ENCODE measurements at regions not wholly inside any gene's neighbourhood (a gene's known extent, or its start where the extent isn't known, plus 50 kb on each side); places are given as distances from the start of the nearest gene placed in this dataset.

DNA sequence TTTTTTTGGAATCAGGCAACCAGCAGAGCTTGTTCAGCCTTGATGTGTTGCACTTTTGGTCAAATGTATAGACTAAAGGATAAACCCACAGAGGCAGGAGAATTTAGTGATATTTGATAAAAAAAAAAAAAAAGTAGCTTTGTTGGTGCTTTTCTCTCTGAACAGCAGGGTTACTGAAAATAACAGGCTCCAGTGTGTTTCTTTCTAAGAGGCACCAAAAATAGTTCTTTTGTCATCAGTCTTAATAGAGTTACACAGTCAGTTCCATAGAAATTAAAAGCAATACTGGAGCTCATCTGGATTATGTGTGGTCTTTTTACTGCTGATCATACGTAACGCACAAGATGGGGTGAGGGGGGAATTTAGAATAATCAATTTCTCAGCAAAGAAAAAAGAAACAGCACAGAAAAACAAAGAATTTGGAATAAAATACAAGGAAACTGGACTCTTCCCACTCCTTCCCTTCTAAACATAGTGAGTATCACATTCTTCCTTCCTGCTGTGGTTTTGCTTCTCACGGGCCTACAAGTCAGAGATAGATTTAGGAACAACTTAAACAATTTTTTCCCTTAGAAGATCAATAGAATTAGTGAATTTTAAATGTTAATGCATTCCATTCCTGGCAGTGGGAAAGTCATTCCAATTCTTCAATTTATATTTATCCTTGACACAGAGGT is 178.8 kb upstream of the AKR1E2 start:
- no peak for DNase-seq
- H3K27ac ChIP-seq = no peak overlapping the region
- TF ChIP-seq POLR2AphosphoS5 (IDR thresholded peaks at IDR 0.05) = no peak
- TF ChIP-seq, protein P1, sequence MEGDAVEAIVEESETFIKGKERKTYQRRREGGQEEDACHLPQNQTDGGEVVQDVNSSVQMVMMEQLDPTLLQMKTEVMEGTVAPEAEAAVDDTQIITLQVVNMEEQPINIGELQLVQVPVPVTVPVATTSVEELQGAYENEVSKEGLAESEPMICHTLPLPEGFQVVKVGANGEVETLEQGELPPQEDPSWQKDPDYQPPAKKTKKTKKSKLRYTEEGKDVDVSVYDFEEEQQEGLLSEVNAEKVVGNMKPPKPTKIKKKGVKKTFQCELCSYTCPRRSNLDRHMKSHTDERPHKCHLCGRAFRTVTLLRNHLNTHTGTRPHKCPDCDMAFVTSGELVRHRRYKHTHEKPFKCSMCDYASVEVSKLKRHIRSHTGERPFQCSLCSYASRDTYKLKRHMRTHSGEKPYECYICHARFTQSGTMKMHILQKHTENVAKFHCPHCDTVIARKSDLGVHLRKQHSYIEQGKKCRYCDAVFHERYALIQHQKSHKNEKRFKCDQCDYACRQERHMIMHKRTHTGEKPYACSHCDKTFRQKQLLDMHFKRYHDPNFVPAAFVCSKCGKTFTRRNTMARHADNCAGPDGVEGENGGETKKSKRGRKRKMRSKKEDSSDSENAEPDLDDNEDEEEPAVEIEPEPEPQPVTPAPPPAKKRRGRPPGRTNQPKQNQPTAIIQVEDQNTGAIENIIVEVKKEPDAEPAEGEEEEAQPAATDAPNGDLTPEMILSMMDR (IDR thresholded peaks at IDR 0.05 in 8 of 11, conservative IDR thresholded peaks at IDR 0.05 in 3 of 11) = no peak
- H3K9me3 ChIP-seq = no peaks in the 10 kb centered on the region
- no peak overlapping the region for H3K4me3 ChIP-seq
- no peaks in the 10 kb centered on the region for H3K27me3 ChIP-seq (replicated peaks in 1 of 7)
- WGBS, 5 donors = 56 to 66% (median 63%) methylated on average over 3 of the region's 3 CpGs
- H3K36me3 ChIP-seq = no peaks in the 10 kb centered on the region
- intact Hi-C loops (cut with DNase I; ENCODE audit: low total_unique reads) = no loop called here
- H3K4me1 ChIP-seq = peaks cover 0 to 4% (median 0%) of the 10 kb centered on the region in 6 donors

- TF ChIP-seq, protein P1 (IDR thresholded peaks at IDR 0.05 in 8 of 11, conservative IDR thresholded peaks at IDR 0.05 in 3 of 11) = no peak
- TF ChIP-seq POLR2AphosphoS5 (IDR thresholded peaks at IDR 0.05) (no peak), POLR2A (IDR thresholded peaks at IDR 0.05) (no peak)
- no peaks in the 10 kb centered on the region for H3K9me3 ChIP-seq
- intact Hi-C loops (cut with DNase I; ENCODE audit: low total_unique reads) = no loop called here
- WGBS, 5 donors = 53 to 93% (median 68%) methylated on average over 3 of the region's 3 CpGs
- no peaks in the 10 kb centered on the region for H3K4me1 ChIP-seq
- H3K27ac ChIP-seq = no peak overlapping the region
- no peak for DNase-seq
- no peaks in the 10 kb centered on the region for H3K27me3 ChIP-seq (replicated peaks in 1 of 7)
- H3K36me3 ChIP-seq = no peaks in the 10 kb centered on the region
- no peak overlapping the region for H3K4me3 ChIP-seq
Measured at GRCh38 chr10:4646547-4646946, 179.5 kb upstream of the AKR1E2 start.

DNA sequence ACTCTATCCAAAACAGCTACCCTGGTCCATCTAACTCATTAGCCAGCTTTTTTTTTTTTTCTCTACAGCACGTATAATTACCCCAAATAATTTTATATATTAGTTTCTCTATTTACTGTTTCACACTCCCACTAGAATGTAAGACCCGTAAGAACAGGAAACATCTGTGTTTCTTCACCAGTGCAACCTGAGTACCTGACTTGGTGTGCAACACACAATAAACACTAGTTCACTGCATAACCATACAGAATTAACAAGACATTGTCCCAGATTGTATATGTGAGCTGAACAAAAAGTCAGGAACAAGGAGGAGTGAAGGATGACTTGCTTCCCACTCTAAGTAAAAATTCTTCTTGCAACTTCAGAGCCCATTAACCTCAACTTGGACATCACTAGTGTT is 180.2 kb upstream of the AKR1E2 start:
- no peaks in the 10 kb centered on the region for H3K27me3 ChIP-seq (replicated peaks in 1 of 7)
- H3K27ac ChIP-seq = no peak overlapping the region
- H3K4me1 ChIP-seq = no peaks in the 10 kb centered on the region
- H3K36me3 ChIP-seq = no peaks in the 10 kb centered on the region
- no peak overlapping the region for H3K4me3 ChIP-seq
- DNase-seq = no peak
- intact Hi-C loops (cut with DNase I; ENCODE audit: low total_unique reads) = no loop called here
- no peak for TF ChIP-seq POLR2AphosphoS5 (IDR thresholded peaks at IDR 0.05)
- TF ChIP-seq, protein P1 (IDR thresholded peaks at IDR 0.05 in 8 of 11, conservative IDR thresholded peaks at IDR 0.05 in 3 of 11) = no peak
- TF ChIP-seq POLR2A (IDR thresholded peaks at IDR 0.05) = no peak
- 24 to 36% (median 30%) methylated on average over 2 of the region's 2 CpGs for WGBS, 5 donors
- no peaks in the 10 kb centered on the region for H3K9me3 ChIP-seq

DNA sequence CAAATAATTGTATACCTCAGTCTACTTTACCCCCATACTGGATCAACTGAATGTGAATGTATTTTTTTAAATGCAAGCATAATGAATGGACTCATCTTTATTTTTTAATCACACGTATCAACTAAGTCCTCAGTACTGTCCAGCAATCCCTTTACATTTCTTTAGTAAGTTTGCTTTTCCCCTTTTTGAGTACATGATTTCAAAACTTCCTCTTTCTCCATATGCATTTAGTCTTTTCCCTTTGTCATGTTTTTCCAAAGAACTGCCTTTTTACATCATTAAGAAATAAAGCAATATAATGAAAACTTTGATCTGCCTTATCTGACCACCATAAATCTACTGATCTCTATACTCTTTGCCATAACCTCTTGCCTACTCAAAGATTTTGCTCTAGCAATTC is 182.5 kb upstream of the AKR1E2 start:
- H3K4me3 ChIP-seq = no peak overlapping the region
- no peak for TF ChIP-seq POLR2AphosphoS5 (IDR thresholded peaks at IDR 0.05)
- TF ChIP-seq, protein P1 (IDR thresholded peaks at IDR 0.05 in 8 of 11, conservative IDR thresholded peaks at IDR 0.05 in 3 of 11) = no peak
- H3K9me3 ChIP-seq = no peaks in the 10 kb centered on the region
- no peak for DNase-seq
- no peaks in the 10 kb centered on the region for H3K4me1 ChIP-seq
- H3K27ac ChIP-seq = no peak overlapping the region
- no peaks in the 10 kb centered on the region for H3K36me3 ChIP-seq
- intact Hi-C loops (cut with DNase I; ENCODE audit: low total_unique reads) = no loop called here
- H3K27me3 ChIP-seq (replicated peaks in 1 of 7) = no peaks in the 10 kb centered on the region
- 51 to 89% (median 85%) methylated on average over 1 of the region's 1 CpG for WGBS, 5 donors
